Stimulated activated CD4-positive, alpha-beta T cell treated with anti-CD3 and anti-CD28 coated beads, Interleukin-4, amount 100 ng/mL, for 48 hours (primary cell): ENCODE measurements at regions not wholly inside any gene's neighbourhood (a gene's known extent, or its start where the extent isn't known, plus 50 kb on each side); places are given as distances from the start of the nearest gene placed in this dataset.
"Not testable (repeated sequence)": the region's sequence is repeated elsewhere in the genome, so short reads cannot be mapped to it uniquely, and the experiment has no call there.

Source experiments
- DNase-seq, 2 donors: peaks; one replicate each; pipeline ENCODE4 v3.0.0-alpha.2; 2020; ENCODE audit warnings: low read depth in 2 of 2

DNA sequence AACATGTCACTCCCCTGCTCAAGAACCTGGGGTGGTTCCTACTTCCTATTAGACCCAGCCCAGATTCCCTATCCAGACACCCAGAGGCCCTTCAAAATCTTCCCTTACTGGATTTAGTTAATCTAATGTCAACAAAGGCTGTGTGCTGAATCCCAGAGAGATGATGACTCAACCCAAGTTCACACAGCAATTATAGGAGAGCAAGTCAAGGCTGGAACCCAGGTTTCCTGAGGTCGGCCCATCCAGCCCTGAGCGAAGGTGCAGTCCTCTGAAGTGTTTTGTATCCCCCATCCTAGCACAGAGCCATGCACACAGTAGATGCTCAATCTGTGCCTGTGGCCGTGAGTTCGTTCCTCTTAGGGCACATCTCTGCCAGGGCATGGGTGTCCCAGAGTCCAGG is 452.1 kb downstream of the GOLGA6L6 start:
- DNase-seq: not testable (repeated sequence)

DNA sequence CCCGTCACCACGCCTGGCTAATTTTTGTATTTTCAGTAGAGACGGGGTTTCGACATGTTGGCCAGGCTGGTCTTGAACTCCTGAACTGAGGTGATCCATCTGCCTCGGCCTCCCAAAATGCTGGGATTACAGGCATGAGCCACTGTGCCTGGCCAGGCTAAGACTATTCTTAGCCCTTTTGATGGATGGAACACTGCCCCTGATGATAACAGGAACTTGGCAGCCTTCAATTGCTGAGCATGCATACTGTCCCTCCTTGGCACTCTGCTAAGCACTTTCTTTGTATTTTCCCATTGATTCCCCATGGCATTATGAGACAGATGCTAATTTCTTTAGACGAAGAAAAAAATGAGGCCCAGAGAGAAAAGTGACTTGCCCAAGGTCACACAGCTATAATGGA is 457.6 kb downstream of the GOLGA6L6 start:
- DNase-seq: not testable (repeated sequence)

DNA sequence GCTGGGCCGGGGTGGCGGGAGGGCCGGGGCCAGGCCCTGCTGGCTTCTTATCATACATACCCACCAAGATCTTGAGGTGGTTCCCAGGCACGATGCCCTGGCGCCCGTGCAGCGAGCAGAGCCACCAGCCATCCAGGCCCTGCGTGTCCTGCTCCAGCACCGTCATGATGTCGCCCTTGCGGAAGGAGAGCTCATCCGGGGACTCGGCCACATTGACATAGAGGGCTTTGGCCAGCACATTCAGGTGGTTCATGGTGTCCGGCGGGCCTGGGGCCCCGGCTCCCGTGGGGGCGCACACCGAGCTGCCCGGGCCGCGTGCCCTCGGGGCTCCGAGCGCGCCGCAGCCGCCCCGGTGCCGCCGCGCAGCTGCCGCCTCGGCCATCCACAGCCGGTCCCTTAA is 467.5 kb downstream of the GOLGA6L6 start:
- not testable (repeated sequence) for DNase-seq

DNA sequence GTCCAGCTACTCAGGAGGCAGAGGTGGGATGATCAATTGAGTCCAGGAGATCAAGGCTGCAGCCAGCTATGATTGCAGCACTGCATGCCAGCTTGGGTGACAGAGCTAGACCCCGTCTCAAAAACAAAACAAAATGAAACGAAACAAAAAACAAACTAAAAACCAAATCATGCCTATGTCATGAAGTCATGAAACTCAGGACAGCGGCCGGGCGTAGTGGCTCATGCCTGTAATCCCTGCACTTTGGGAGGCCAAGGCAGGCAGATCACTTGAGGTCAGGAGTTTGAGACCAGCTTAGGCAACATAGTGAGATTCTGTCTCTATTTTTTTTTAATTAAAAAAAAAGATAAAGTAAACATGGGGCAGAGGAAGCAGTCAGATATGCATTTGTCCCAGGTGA is 472.6 kb downstream of the GOLGA6L6 start:
- not testable (repeated sequence) for DNase-seq

DNA sequence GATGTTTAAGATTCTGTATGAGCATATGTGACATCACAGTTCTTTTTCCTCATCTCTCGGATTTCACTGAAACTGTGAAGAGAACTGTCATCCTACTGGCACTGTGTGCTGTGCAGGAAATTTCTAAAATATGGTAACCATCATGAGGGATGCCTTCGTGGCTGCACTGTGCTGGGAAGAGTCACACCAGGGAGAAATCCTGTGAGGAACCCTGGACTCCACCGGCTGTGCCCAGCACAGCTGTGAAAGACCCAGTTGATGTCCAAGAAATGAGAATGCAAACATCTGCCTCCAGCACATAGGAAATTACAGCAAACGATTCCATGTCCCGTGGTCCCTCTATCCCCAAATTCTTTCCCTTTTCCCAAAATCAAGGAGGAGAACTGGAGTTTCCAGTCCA is 475.4 kb downstream of the GOLGA6L6 start:
- DNase-seq: not testable (repeated sequence)

DNA sequence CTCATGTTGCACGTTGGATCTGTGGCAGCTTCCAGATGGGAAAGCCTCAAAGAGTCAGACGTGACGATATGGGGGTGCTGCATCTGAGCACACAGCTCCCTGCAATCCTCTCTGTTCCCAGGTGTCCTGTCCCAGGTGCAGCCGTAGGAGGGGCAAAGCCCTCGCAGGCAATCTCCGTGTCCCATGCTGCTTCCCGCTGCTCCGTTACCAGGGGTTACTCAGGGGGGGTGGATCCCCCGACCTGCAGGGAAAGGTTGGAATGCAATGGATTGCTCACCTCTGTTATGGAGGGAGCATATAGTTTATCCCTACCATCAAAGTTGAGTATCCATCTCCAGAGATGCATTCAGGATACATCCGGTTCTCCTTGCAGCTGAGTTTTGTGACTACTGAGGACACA is 476.1 kb downstream of the GOLGA6L6 start:
- not testable (repeated sequence) for DNase-seq

DNA sequence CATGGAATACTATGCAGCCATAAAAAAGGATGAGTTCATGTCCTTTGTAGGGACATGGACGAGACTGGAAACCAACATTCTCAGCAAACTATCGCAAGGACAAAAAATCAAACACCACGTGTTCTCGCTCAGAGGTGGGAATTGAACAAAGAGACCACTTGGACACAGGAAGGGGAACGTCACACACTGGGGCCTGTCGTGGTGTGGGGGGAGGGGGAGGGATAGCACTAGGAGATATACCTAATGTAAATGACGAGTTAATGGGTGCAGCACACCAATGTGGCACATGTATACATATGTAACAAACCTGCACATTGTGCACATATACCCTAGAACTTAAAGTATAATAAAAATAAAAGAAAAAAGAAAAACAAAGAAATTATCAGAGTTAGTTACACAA is 478.4 kb downstream of the GOLGA6L6 start:
- not testable (repeated sequence) for DNase-seq

DNA sequence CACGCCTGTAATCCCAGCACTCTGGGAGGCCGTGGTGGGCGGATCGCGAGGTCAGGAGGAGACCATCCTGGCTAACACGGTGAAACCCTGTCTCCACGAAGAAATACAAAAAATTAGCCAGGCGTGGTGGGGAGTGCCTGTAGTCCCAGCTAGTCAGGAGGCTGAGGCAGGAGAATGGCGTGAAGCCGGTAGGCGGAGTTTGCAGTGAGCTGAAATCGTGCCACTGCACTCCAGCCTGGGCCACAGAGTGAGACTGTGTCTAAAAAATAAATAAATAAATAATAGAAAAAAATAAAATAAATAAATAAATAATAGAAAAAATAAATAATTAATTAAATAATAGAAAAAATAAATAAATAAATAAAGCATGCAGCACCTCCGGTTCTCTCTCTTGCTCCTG is 480.8 kb downstream of the GOLGA6L6 start:
- DNase-seq: not testable (repeated sequence)

DNA sequence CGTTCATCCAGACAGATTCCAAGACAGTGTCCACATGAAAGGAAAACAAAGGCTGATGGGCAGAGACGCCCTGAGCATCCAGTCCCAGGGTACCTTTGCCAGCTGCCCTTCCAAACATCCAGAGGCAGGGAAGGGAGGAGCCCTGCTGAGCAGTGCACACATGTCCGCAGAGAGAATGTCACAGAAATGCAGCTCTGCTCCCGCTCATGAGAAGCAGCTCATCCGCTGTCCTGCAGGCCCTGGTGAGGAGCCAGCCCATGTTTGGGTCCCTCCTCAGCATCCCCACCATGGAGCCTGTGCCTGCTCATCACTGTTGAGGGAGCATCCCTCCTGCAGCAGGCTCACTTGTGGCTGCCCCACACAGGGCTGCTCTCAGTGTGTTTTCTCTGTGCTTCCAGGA is 484.7 kb downstream of the GOLGA6L6 start:
- not testable (repeated sequence) for DNase-seq

DNA sequence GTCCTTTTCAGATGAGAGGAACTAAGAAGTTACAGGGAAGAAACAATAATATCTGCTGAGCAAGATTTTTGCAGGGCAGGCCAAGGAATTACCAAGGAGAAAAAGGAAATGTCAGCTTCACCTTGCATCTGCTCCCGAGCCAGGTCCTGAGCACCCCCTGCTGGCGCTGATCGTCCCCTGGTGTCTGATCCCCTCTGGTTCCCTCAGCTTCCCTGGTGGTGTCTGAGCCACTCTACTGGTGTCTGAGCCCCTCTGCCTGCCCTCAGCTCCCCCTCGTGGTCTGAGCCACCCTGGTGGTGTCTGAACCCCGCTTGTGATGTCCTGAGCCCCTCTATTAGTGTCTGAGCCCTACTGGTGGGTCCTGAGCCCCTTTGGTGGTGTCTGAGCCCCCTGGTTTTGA is 485.7 kb downstream of the GOLGA6L6 start:
- DNase-seq: not testable (repeated sequence)

DNA sequence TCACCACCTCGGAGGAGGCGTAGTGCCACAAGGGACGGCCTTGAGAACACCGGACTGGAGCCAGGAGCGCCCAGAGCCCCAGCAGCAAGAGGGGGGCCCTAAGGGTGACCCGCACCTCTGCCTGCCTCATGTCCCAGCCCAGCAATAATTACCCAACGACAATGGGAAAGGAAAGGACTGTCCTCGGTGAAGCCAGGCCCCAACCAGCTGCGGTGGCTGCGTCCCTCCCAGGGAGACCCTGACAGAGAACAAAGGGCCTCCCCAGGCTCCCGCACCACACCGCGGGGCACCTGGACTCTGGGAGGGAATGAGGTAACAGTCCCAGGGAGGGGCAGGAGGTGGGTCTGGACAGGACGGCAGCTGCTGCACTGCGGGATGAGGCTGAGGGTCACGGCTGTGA is 493.4 kb downstream of the GOLGA6L6 start:
- DNase-seq: not testable (repeated sequence)

DNA sequence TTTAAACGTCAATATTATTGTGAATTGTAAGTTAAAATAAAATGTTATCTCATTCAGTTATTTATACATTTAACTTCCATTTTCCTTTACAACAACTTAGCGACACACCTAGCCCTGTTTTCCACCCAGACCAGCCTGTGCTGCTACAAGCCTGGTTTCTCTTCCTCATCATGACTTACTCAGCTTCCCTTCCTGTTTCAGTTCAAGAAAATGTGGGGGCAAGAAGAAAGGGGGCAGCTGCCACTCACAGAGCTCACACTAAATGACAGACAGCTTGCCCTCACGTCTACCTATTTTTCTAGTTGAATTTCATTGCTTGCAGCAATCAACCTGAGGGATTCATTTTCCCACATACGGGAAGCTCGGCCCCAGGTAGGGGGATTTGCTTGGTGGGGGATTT is 496.4 kb downstream of the GOLGA6L6 start:
- DNase-seq: not testable (repeated sequence)

DNA sequence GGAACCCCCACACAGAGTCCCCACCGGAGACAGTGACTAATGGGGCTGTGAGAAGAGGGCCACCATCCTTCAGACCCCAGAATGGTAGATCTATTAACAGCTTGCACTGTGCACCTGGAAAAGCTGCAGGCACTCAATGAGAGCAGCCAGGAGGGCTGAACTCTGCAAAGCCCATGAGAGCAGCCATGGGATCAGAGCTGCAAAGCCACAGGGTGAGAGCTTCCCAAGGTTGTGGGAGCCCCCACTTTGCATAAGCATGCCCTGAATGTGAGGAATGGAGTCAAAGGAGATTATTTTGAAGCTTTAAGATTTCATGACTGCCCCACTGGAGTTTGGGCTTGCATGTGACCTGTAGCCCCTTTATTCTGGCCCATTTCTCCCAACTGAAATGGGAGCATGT is 500.9 kb downstream of the GOLGA6L6 start:
- DNase-seq: not testable (repeated sequence)

DNA sequence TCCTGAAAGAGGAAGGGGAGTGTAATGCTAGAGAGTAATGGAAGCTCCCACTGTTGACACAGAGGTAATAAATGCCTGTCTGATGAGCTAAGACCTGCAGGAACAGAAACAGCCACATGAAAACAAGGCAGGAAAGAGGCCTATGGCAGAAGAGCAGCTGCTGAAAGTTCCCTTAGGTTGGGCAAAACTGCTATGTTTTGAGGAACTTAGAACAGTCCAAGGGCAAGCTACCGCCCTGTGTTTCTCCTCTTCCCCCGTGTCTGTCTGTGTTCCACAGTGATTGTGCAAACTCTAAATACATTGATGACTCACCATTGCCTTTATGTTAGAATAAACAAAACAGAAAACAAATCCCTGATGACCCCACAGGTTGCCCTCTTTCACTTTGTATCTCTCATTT is 516.6 kb downstream of the GOLGA6L6 start:
- DNase-seq: not testable (repeated sequence)

DNA sequence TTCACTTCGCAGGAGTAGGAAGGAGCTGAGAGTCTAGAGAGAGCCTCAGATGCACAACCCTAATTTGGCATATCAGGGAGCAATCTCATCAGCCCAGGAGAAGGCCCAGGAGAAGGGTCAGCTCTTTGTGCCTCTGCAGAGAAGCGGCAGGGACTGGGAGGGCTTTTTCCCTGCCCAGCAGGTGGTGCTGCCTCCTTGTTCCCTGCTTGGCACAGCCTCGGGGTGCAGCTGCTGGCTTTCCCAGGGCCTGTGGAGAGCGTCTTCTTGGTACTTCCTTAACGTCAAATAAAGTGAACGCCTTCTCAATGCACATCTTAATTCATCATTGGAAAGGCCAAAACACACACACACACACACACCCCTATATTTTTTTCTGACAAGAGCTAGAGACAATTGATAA is 519.3 kb downstream of the GOLGA6L6 start:
- not testable (repeated sequence) for DNase-seq

DNA sequence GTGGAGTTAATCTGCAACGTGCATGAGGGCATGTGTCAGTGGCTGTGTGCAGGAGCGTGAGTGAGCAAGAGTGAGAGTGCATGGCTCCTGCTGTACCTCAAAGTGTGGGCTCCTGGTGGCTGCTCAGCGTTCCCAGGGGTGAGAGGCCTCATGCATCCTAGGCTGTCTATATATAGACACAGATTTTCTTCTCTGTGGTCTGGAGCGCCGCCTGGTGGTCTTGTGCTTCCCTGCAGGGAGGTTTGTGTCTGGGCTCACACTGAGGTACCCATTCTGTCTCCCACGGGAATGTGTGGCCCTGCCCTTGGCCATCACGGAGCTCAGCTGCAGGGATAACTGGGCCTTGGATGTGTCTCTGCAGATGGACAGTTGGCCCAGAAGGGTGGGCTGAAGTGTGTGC is 520.2 kb downstream of the GOLGA6L6 start:
- not testable (repeated sequence) for DNase-seq

DNA sequence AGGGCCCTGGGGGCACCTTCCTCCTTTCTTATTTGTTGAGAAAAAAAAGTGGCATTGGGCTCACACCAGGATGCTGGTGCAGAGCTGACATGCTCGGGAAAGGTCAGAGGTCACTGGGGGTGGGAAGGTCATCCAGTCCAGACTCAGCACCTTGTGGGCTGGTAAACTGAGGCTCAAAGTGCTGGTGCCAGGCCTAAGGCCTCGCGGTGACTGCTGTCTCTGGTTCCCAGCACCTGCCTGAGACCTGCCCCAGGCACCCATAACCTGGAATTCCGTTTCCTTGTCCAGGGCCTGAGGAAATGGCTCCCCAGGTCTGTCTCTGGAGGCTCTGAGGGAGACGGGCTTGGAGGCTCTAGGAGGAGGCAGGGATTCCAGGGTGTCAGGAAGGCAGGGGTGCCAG is 521.0 kb downstream of the GOLGA6L6 start:
- not testable (repeated sequence) for DNase-seq

DNA sequence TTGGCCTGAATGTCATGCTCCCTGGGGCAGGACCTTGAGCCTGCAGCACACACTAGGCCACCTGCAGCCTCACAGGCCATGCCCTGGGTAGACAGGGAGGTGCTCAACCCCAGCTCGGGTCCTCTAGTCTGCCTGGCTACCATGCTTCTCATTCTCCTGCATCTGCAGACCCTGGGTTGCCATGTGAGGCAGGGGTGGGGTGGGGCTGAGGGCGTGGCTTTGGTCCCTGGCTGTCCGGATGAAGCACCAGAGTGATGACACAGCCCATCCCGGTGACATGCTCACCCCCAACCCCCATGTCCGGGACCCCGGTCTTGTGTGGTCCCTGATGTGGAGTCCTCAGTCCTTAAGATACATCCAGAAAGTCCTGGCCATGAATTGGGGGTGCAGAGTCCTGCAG is 521.8 kb downstream of the GOLGA6L6 start:
- DNase-seq: not testable (repeated sequence)

DNA sequence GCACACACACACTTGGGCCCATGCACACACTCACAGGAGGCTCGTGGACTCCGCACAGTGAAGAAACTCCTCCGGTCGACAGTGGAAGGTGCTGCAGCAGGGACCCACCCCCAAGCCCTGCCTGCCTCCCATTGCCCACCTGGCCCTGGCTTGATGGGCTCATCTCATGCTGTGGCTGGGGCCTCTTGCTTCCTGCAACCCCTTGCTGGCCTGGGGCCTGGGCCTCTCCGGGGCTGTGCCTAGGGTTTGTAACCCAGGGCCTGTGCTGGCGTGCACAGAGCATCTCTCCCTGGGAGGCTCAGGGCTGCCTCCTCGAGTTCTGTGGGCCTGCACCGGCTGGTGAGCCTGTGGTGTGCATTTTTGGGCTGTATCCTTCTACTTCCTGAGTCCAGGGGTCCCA is 524.0 kb downstream of the GOLGA6L6 start:
- not testable (repeated sequence) for DNase-seq

DNA sequence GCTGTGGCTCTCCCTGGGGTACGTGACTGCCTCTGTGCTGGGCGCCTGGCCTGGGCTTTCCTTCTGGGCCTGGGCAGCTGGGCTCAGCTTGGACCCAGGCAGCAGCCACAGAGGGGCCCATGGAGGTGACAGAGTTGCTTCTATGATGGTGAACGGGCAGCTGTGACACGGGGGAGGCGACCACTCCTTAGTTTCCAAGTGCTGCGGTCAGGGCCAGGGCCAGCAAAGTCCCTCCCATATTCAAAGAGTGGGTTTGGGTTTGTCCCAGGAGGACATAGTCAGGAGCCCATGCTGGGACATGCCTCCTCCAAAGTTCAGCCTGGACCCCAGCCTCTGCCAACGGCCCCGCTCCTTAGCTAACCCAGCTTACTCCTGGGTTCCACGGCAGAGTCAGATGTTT is 524.7 kb downstream of the GOLGA6L6 start:
- not testable (repeated sequence) for DNase-seq

DNA sequence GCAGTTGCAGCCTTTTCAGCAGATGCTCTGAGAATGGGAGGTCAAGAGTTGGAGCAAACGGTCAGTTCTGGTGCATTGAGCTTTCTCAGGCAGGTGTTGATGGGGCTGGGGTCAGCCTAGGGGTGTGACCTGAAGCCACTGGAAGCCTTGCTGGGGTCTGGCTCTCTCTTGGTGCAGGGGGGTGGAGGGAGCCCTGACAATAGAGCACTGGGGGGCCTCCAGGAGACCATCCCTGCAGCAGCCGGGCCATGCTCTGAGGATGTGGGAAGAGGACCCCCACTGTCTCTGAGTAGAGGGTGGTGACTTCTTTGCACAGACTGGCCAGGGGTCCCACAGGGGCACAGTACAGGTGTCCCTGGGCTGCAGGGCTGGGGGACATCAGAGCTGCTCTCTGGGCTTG is 528.8 kb downstream of the GOLGA6L6 start:
- not testable (repeated sequence) for DNase-seq

DNA sequence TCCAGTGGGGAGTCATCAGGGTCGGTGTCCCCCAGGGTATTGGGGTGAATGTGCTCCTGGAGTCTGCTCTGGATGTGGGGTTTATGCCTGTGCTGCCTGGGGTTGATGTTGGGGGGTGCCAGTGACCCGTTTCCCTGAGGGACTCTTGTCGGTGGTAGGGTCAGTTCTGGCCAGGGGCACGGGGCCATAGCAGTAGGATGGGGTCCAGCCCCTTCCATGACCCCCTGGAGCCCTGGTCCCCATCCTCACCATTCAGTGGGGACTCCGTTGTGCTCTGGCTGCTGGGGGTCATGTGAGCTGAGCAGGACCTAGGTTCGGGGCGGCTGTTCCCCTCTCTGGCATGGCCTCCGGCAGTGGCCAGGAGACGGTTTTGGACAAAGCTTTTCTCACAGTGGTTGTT is 530.8 kb downstream of the GOLGA6L6 start:
- DNase-seq: not testable (repeated sequence)

DNA sequence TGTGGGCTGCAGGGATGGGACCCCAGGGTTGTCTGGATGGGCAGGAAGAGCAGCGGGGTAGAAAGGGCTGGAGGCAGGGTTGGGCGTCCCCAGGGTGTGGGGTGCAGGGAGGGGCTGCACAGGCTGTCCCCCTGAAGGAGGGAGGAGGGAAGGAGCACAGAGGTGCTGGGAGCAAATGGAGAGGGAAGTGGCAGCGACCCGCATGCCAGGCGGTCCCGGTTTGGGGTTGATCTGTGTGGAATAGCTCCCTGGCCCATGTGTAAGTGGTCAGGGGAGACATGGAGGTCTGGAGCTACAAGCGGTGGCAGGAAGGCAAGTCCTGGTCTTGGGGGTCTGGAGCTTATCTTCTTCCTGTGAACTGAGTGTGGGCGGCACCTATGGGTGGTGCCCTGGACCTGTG is 532.0 kb downstream of the GOLGA6L6 start:
- not testable (repeated sequence) for DNase-seq

DNA sequence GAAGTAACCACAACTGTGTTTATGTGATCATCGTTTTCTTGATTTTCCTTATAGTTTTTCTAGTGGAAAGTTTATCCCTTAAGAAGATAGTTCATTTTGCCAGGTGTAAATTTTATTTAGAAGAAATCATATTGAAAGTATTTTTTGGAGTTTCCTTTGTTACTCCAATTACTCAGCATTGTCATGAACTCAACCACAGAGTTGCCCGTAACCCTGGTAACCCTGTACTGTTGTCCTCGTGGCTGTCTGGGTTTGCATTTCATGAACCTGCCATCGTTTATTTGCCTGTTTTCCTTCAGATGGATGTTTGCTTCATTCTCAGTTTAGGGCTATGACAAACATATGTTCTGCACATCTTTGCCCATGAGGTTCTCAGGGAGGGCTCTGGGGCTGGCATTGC is 534.3 kb downstream of the GOLGA6L6 start:
- DNase-seq: not testable (repeated sequence)
